ENCODE measurements at regions not wholly inside any gene's neighbourhood (a gene's known extent, or its start where the extent isn't known, plus 50 kb on each side); places are given as distances from the start of the nearest gene placed in this dataset.

- no peak for DNase-seq
Observed at GRCh38 chr1:118783095-118783758, 204.9 kb downstream of the TBX15 start.

GRCh38 chr1:118773656-118774055 is 214.5 kb downstream of the TBX15 start:
- Histone ChIP-seq H3F3A (ENCODE audit: insufficient read depth, low read depth) (no peaks in the 10 kb centered on the region), H3K4me1 (replicated peaks; ENCODE audit: insufficient read depth) (no peaks in the 10 kb centered on the region), H3K9me3 (ENCODE audit: insufficient read depth, low read depth) (no peaks in the 10 kb centered on the region; the same call in 1 of the 2 replicates), H2AFZ (no peak overlapping the region), H3K27ac (no peak overlapping the region), H3K9me2 (ENCODE audit: insufficient read depth) (no peaks in the 10 kb centered on the region), H3K4me3 (no peak overlapping the region), H3K4me2 (no peak overlapping the region), H4K20me1 (ENCODE audit: insufficient read depth) (no peaks in the 10 kb centered on the region), H3K79me2 (ENCODE audit: low read depth) (no peaks in the 10 kb centered on the region), H3K36me3 (ENCODE audit: low read depth) (no peaks in the 10 kb centered on the region), H3K27me3 (ENCODE audit: insufficient read depth, low read depth) (no peaks in the 10 kb centered on the region)
- CTCF ChIA-PET: no interaction called here
- no TSS peak for BruUV-seq (replicated peaks)
- no peak for DNase-seq
- TF ChIP-seq EZH2 (IDR thresholded peaks at IDR 0.05; ENCODE audit: low read depth): no peak
- no peak for TF ChIP-seq CTCF (conservative IDR thresholded peaks at IDR 0.05)
- intact Hi-C loops (cut with micrococcal nuclease; ENCODE audit: unreplicated experiment): no loop called here
- POLR2A ChIA-PET (ENCODE audit: unreplicated experiment): no interaction called here

More at GRCh38 chr1:118783095-118783758, 204.9 kb downstream of the TBX15 start:
- no peak overlapping the region for H2AFZ ChIP-seq
- H3K27ac ChIP-seq: no peak overlapping the region
- H3K9me2 ChIP-seq (ENCODE audit: insufficient read depth): no peaks in the 10 kb centered on the region
- CTCF ChIA-PET: no interaction called here
- BruUV-seq (replicated peaks): no TSS peak
- no peaks in the 10 kb centered on the region for H3F3A ChIP-seq (ENCODE audit: insufficient read depth, low read depth)
- peaks cover 4% of the 10 kb centered on the region; the same call in 1 of the 2 replicates for H4K20me1 ChIP-seq (ENCODE audit: insufficient read depth)
- H3K27me3 ChIP-seq (ENCODE audit: insufficient read depth, low read depth): no peaks in the 10 kb centered on the region
- TF ChIP-seq EZH2 (IDR thresholded peaks at IDR 0.05; ENCODE audit: low read depth) (no peak), CTCF (conservative IDR thresholded peaks at IDR 0.05) (no peak)
- H3K9me3 ChIP-seq (ENCODE audit: insufficient read depth, low read depth): no peaks in the 10 kb centered on the region
- H3K79me2 ChIP-seq (ENCODE audit: low read depth): no peaks in the 10 kb centered on the region
- no peaks in the 10 kb centered on the region for H3K4me1 ChIP-seq (replicated peaks; ENCODE audit: insufficient read depth)
- intact Hi-C loops (cut with micrococcal nuclease; ENCODE audit: unreplicated experiment): no loop called here
- no peak overlapping the region for H3K4me2 ChIP-seq
- H3K4me3 ChIP-seq: no peak overlapping the region
- POLR2A ChIA-PET (ENCODE audit: unreplicated experiment): no interaction called here
- no peaks in the 10 kb centered on the region for H3K36me3 ChIP-seq (ENCODE audit: low read depth)

GRCh38 chr1:118767971-118768370 is 220.2 kb downstream of the TBX15 start:
- BruUV-seq (replicated peaks): no TSS peak
- Histone ChIP-seq H3K79me2 (ENCODE audit: low read depth) (no peaks in the 10 kb centered on the region), H3K9me2 (ENCODE audit: insufficient read depth) (no peaks in the 10 kb centered on the region), H3K4me3 (no peak overlapping the region), H3K9me3 (ENCODE audit: insufficient read depth, low read depth) (no peaks in the 10 kb centered on the region), H3K4me1 (replicated peaks; ENCODE audit: insufficient read depth) (no peaks in the 10 kb centered on the region), H3F3A (ENCODE audit: insufficient read depth, low read depth) (no peaks in the 10 kb centered on the region), H3K36me3 (ENCODE audit: low read depth) (no peaks in the 10 kb centered on the region), H3K27ac (no peak overlapping the region), H3K27me3 (ENCODE audit: insufficient read depth, low read depth) (no peaks in the 10 kb centered on the region), H2AFZ (no peak overlapping the region), H4K20me1 (ENCODE audit: insufficient read depth) (no peaks in the 10 kb centered on the region), H3K4me2 (no peak overlapping the region)
- ChIA-PET POLR2A (ENCODE audit: unreplicated experiment) (no interaction called here), CTCF (no interaction called here)
- intact Hi-C loops (cut with micrococcal nuclease; ENCODE audit: unreplicated experiment): no loop called here
- no peak for TF ChIP-seq CTCF (conservative IDR thresholded peaks at IDR 0.05)
- no peak for TF ChIP-seq EZH2 (IDR thresholded peaks at IDR 0.05; ENCODE audit: low read depth)
- DNase-seq: no peak
